ENCODE measurements at regions not wholly inside any gene's neighbourhood (a gene's known extent, or its start where the extent isn't known, plus 50 kb on each side); places are given as distances from the start of the nearest gene placed in this dataset.

GRCh38 chr3:13207975-13208705 lies 134.9 kb upstream of the IQSEC1 start:
- H3K36me3 ChIP-seq (ENCODE audit: control insufficient read depth, insufficient read depth, low read length) = no peaks in the 10 kb centered on the region
- no peaks in the 10 kb centered on the region for H3K4me1 ChIP-seq (ENCODE audit: control insufficient read depth, insufficient read depth, low read length)
- DNase-seq = no peak
- H3K4me3 ChIP-seq (ENCODE audit: low read length) = no peak overlapping the region
- WGBS (ENCODE audit: insufficient coverage, low lambda C conversion rate) = no CpG with 5 or more reads among the region's 11 CpGs
- H3K27me3 ChIP-seq (ENCODE audit: control insufficient read depth, insufficient read depth, low read length) = peaks cover 36% of the 10 kb centered on the region
- no peak overlapping the region for H3K27ac ChIP-seq (ENCODE audit: low read length)
- no peaks in the 10 kb centered on the region for H3K9me3 ChIP-seq (ENCODE audit: control insufficient read depth, low read depth, low read length)

GRCh38 chr3:13207578-13207922 lies 134.3 kb upstream of the IQSEC1 start:
- Histone ChIP-seq H3K9me3 (ENCODE audit: control insufficient read depth, low read depth, low read length) (no peaks in the 10 kb centered on the region), H3K27me3 (ENCODE audit: control insufficient read depth, insufficient read depth, low read length) (peaks cover 42% of the 10 kb centered on the region), H3K4me3 (ENCODE audit: low read length) (no peak overlapping the region), H3K36me3 (ENCODE audit: control insufficient read depth, insufficient read depth, low read length) (no peaks in the 10 kb centered on the region), H3K27ac (ENCODE audit: low read length) (no peak overlapping the region), H3K4me1 (ENCODE audit: control insufficient read depth, insufficient read depth, low read length) (no peaks in the 10 kb centered on the region)
- no CpG with 5 or more reads among the region's 9 CpGs for WGBS (ENCODE audit: insufficient coverage, low lambda C conversion rate)
- no peak for DNase-seq

- no peak overlapping the region for H3K4me3 ChIP-seq (ENCODE audit: low read length)
- peaks cover 44% of the 10 kb centered on the region for H3K27me3 ChIP-seq (ENCODE audit: control insufficient read depth, insufficient read depth, low read length)
- no peaks in the 10 kb centered on the region for H3K36me3 ChIP-seq (ENCODE audit: control insufficient read depth, insufficient read depth, low read length)
- H3K9me3 ChIP-seq (ENCODE audit: control insufficient read depth, low read depth, low read length) = no peaks in the 10 kb centered on the region
- no peak for DNase-seq
- H3K4me1 ChIP-seq (ENCODE audit: control insufficient read depth, insufficient read depth, low read length) = no peaks in the 10 kb centered on the region
- no peak overlapping the region for H3K27ac ChIP-seq (ENCODE audit: low read length)
- WGBS (ENCODE audit: insufficient coverage, low lambda C conversion rate) = 77% methylated on average over 4 of the region's 20 CpGs
Measured at GRCh38 chr3:13206799-13207577, 133.8 kb upstream of the IQSEC1 start.

GRCh38 chr3:13205567-13206143 lies 132.4 kb upstream of the IQSEC1 start:
- no peak overlapping the region for H3K4me3 ChIP-seq (ENCODE audit: low read length)

GRCh38 chr3:13204177-13204581 lies 130.9 kb upstream of the IQSEC1 start:
- WGBS (ENCODE audit: insufficient coverage, low lambda C conversion rate) = no CpG with 5 or more reads among the region's 34 CpGs
- no peak for DNase-seq
- no peaks in the 10 kb centered on the region for H3K9me3 ChIP-seq (ENCODE audit: control insufficient read depth, low read depth, low read length)
- no peaks in the 10 kb centered on the region for H3K4me1 ChIP-seq (ENCODE audit: control insufficient read depth, insufficient read depth, low read length)
- no peak overlapping the region for H3K27ac ChIP-seq (ENCODE audit: low read length)
- H3K4me3 ChIP-seq (ENCODE audit: low read length) = no peak overlapping the region
- H3K27me3 ChIP-seq (ENCODE audit: control insufficient read depth, insufficient read depth, low read length) = peaks cover 58% of the 10 kb centered on the region
- no peaks in the 10 kb centered on the region for H3K36me3 ChIP-seq (ENCODE audit: control insufficient read depth, insufficient read depth, low read length)

More at GRCh38 chr3:13205567-13206143, 132.4 kb upstream of the IQSEC1 start:
- H3K27ac ChIP-seq (ENCODE audit: low read length) = no peak overlapping the region
- WGBS (ENCODE audit: insufficient coverage, low lambda C conversion rate) = 86% methylated on average over 2 of the region's 3 CpGs
- H3K9me3 ChIP-seq (ENCODE audit: control insufficient read depth, low read depth, low read length) = no peaks in the 10 kb centered on the region
- H3K4me1 ChIP-seq (ENCODE audit: control insufficient read depth, insufficient read depth, low read length) = no peaks in the 10 kb centered on the region
- no peaks in the 10 kb centered on the region for H3K36me3 ChIP-seq (ENCODE audit: control insufficient read depth, insufficient read depth, low read length)
- DNase-seq = no peak
- H3K27me3 ChIP-seq (ENCODE audit: control insufficient read depth, insufficient read depth, low read length) = peaks cover 55% of the 10 kb centered on the region

- no peak for DNase-seq
- Histone ChIP-seq H3K9me3 (ENCODE audit: control insufficient read depth, low read depth, low read length) (no peaks in the 10 kb centered on the region), H3K27me3 (ENCODE audit: control insufficient read depth, insufficient read depth, low read length) (peaks cover 63% of the 10 kb centered on the region), H3K4me1 (ENCODE audit: control insufficient read depth, insufficient read depth, low read length) (no peaks in the 10 kb centered on the region), H3K36me3 (ENCODE audit: control insufficient read depth, insufficient read depth, low read length) (no peaks in the 10 kb centered on the region), H3K27ac (ENCODE audit: low read length) (no peak overlapping the region), H3K4me3 (ENCODE audit: low read length) (no peak overlapping the region)
- no CpG with 5 or more reads among the region's 22 CpGs for WGBS (ENCODE audit: insufficient coverage, low lambda C conversion rate)
Measured at GRCh38 chr3:13203398-13204176, 130.4 kb upstream of the IQSEC1 start.

- no peak overlapping the region for H3K27ac ChIP-seq (ENCODE audit: low read length)
- no peak overlapping the region for H3K4me3 ChIP-seq (ENCODE audit: low read length)
- no peaks in the 10 kb centered on the region for H3K36me3 ChIP-seq (ENCODE audit: control insufficient read depth, insufficient read depth, low read length)
- no CpG with 5 or more reads among the region's 16 CpGs for WGBS (ENCODE audit: insufficient coverage, low lambda C conversion rate)
- DNase-seq = no peak
- H3K4me1 ChIP-seq (ENCODE audit: control insufficient read depth, insufficient read depth, low read length) = no peaks in the 10 kb centered on the region
- H3K9me3 ChIP-seq (ENCODE audit: control insufficient read depth, low read depth, low read length) = no peaks in the 10 kb centered on the region
- H3K27me3 ChIP-seq (ENCODE audit: control insufficient read depth, insufficient read depth, low read length) = peaks cover 64% of the 10 kb centered on the region
Measured at GRCh38 chr3:13202744-13203397, 129.6 kb upstream of the IQSEC1 start.

GRCh38 chr3:13201851-13202250 lies 128.6 kb upstream of the IQSEC1 start:
- Histone ChIP-seq H3K9me3 (ENCODE audit: control insufficient read depth, low read depth, low read length) (no peaks in the 10 kb centered on the region), H3K4me1 (ENCODE audit: control insufficient read depth, insufficient read depth, low read length) (no peaks in the 10 kb centered on the region), H3K4me3 (ENCODE audit: low read length) (no peak overlapping the region), H3K36me3 (ENCODE audit: control insufficient read depth, insufficient read depth, low read length) (no peaks in the 10 kb centered on the region), H3K27ac (ENCODE audit: low read length) (no peak overlapping the region), H3K27me3 (ENCODE audit: control insufficient read depth, insufficient read depth, low read length) (peaks cover 61% of the 10 kb centered on the region)
- DNase-seq = no peak
- WGBS (ENCODE audit: insufficient coverage, low lambda C conversion rate) = no CpG with 5 or more reads among the region's 3 CpGs

GRCh38 chr3:13200946-13201345 lies 127.7 kb upstream of the IQSEC1 start:
- Histone ChIP-seq H3K27ac (ENCODE audit: low read length) (no peak overlapping the region), H3K4me3 (ENCODE audit: low read length) (no peak overlapping the region), H3K4me1 (ENCODE audit: control insufficient read depth, insufficient read depth, low read length) (no peaks in the 10 kb centered on the region), H3K9me3 (ENCODE audit: control insufficient read depth, low read depth, low read length) (no peaks in the 10 kb centered on the region), H3K27me3 (ENCODE audit: control insufficient read depth, insufficient read depth, low read length) (peaks cover 61% of the 10 kb centered on the region), H3K36me3 (ENCODE audit: control insufficient read depth, insufficient read depth, low read length) (no peaks in the 10 kb centered on the region)
- no CpG with 5 or more reads among the region's 7 CpGs for WGBS (ENCODE audit: insufficient coverage, low lambda C conversion rate)
- no peak for DNase-seq

- no peak for DNase-seq
- H3K27ac ChIP-seq (ENCODE audit: low read length) = no peak overlapping the region
- no peaks in the 10 kb centered on the region for H3K9me3 ChIP-seq (ENCODE audit: control insufficient read depth, low read depth, low read length)
- H3K4me1 ChIP-seq (ENCODE audit: control insufficient read depth, insufficient read depth, low read length) = no peaks in the 10 kb centered on the region
- H3K27me3 ChIP-seq (ENCODE audit: control insufficient read depth, insufficient read depth, low read length) = peaks cover 56% of the 10 kb centered on the region
- H3K4me3 ChIP-seq (ENCODE audit: low read length) = no peak overlapping the region
- WGBS (ENCODE audit: insufficient coverage, low lambda C conversion rate) = no CpG with 5 or more reads among the region's 8 CpGs
- no peaks in the 10 kb centered on the region for H3K36me3 ChIP-seq (ENCODE audit: control insufficient read depth, insufficient read depth, low read length)
Measured at GRCh38 chr3:13200465-13200864, 127.2 kb upstream of the IQSEC1 start.

Data from large intestine (tissue), 3 donors.